ENCODE measurements at regions not wholly inside any gene's neighbourhood (a gene's known extent, or its start where the extent isn't known, plus 50 kb on each side); places are given as distances from the start of the nearest gene placed in this dataset.

- Histone ChIP-seq H3K4me1 (peaks cover 0 to 5% (median 0%) of the 10 kb centered on the region in 4 donors), H3K27me3 (peaks cover 0 to 22% of the 10 kb centered on the region in 2 donors), H3K9me3 (no peaks in the 10 kb centered on the region), H3K4me3 (no peak overlapping the region), H3K36me3 (no peaks in the 10 kb centered on the region), H3K27ac (no peak overlapping the region)
- no peak for DNase-seq (ENCODE audit: low spot score in 2 of 2)
- no peak for TF ChIP-seq POLR2A (IDR thresholded peaks at IDR 0.05)
- TF ChIP-seq EP300 (IDR thresholded peaks at IDR 0.05), result no peak
- TF ChIP-seq CTCF (IDR thresholded peaks at IDR 0.05), result no peak
- 69 to 73% methylated on average over 3 of the region's 3 CpGs for WGBS, 2 donors
These were observed 251.8 kb upstream of the NFE2L3 start for GRCh38 chr7:25900245-25900644.

- Histone ChIP-seq H3K4me1 (no peaks in the 10 kb centered on the region), H3K27ac (no peak overlapping the region), H3K36me3 (no peaks in the 10 kb centered on the region), H3K4me3 (no peak overlapping the region), H3K27me3 (peaks cover 0 to 16% of the 10 kb centered on the region in 2 donors), H3K9me3 (no peaks in the 10 kb centered on the region)
- 54 to 74% methylated on average over 3 of the region's 3 CpGs for WGBS, 2 donors
- no peak for DNase-seq (ENCODE audit: low spot score in 2 of 2)
- TF ChIP-seq CTCF (IDR thresholded peaks at IDR 0.05), result no peak
- no peak for TF ChIP-seq EP300 (IDR thresholded peaks at IDR 0.05)
- TF ChIP-seq POLR2A (IDR thresholded peaks at IDR 0.05), result no peak
These were observed 251.1 kb upstream of the NFE2L3 start for GRCh38 chr7:25900877-25901276.

- Histone ChIP-seq H3K36me3 (no peaks in the 10 kb centered on the region), H3K27me3 (peaks cover 0 to 9% of the 10 kb centered on the region in 2 donors), H3K4me1 (no peaks in the 10 kb centered on the region), H3K4me3 (no peak overlapping the region), H3K9me3 (no peaks in the 10 kb centered on the region), H3K27ac (no peak overlapping the region)
- 88 to 96% methylated on average over 1 of the region's 1 CpG for WGBS, 2 donors
- DNase-seq (ENCODE audit: low spot score in 2 of 2), result no peak
- TF ChIP-seq EP300 (IDR thresholded peaks at IDR 0.05), result no peak
- no peak for TF ChIP-seq POLR2A (IDR thresholded peaks at IDR 0.05)
- no peak for TF ChIP-seq CTCF (IDR thresholded peaks at IDR 0.05)
These were observed 250.3 kb upstream of the NFE2L3 start for GRCh38 chr7:25901658-25902057.

- 78 to 80% methylated on average over 3 of the region's 3 CpGs for WGBS, 2 donors
- H3K4me3 ChIP-seq, result no peak overlapping the region
- H3K27ac ChIP-seq, result no peak overlapping the region
- TF ChIP-seq POLR2A (IDR thresholded peaks at IDR 0.05) (no peak), EP300 (IDR thresholded peaks at IDR 0.05) (no peak), CTCF (IDR thresholded peaks at IDR 0.05) (no peak)
- H3K27me3 ChIP-seq, result peaks cover 0 to 8% of the 10 kb centered on the region in 2 donors
- no peaks in the 10 kb centered on the region for H3K36me3 ChIP-seq
- H3K4me1 ChIP-seq, result no peaks in the 10 kb centered on the region
- no peaks in the 10 kb centered on the region for H3K9me3 ChIP-seq
- no peak for DNase-seq (ENCODE audit: low spot score in 2 of 2)
These were observed 246.0 kb upstream of the NFE2L3 start for GRCh38 chr7:25906003-25906402.

- no peak for DNase-seq (ENCODE audit: low spot score in 2 of 2)
- 79 to 84% methylated on average over 5 of the region's 5 CpGs for WGBS, 2 donors
- Histone ChIP-seq H3K4me3 (no peak overlapping the region), H3K36me3 (no peaks in the 10 kb centered on the region), H3K27me3 (peaks cover 0 to 8% of the 10 kb centered on the region in 2 donors), H3K9me3 (no peaks in the 10 kb centered on the region), H3K27ac (no peak overlapping the region), H3K4me1 (no peaks in the 10 kb centered on the region)
- TF ChIP-seq EP300 (IDR thresholded peaks at IDR 0.05) (no peak), CTCF (IDR thresholded peaks at IDR 0.05) (no peak), POLR2A (IDR thresholded peaks at IDR 0.05) (no peak)
These were observed 245.2 kb upstream of the NFE2L3 start for GRCh38 chr7:25906760-25907159.
